Skeletal muscle cell (primary cell): ENCODE measurements at regions not wholly inside any gene's neighbourhood (a gene's known extent, or its start where the extent isn't known, plus 50 kb on each side); places are given as distances from the start of the nearest gene placed in this dataset.
"Not testable (repeated sequence)": the region's sequence is repeated elsewhere in the genome, so short reads cannot be mapped to it uniquely, and the experiment has no call there.

Source experiments
- DNase-seq: peaks from one replicate; pipeline ENCODE4 v3.0.0-alpha.2; 2010; ENCODE audit warnings: low read depth
- H3K4me3 ChIP-seq: 2 replicates; pipeline ENCODE4 v1.5.1; 2011; ENCODE audit warnings: low read depth, mild to moderate bottlenecking, control low read depth, low read length, moderate library complexity

DNA sequence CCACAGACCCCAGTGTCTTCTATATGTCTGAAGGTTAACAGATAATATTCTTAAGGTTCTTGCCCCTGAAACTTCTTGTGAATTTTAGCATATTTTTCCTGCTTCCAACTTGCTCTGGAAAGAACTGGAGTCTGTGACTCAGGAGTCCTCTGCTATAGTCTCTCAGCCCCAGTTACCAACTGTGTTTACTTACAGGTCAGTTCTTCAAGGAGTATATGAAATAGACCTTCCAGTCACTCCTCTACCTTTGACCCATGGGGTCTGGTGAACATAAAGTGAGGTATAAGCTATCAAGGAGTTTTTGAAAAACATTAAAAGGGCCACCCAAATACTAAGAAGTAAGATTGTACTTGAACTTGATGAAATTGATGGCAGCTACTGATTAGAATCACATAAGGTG lies 139.2 kb upstream of the ROPN1 start:
- H3K4me3 ChIP-seq, result no peak overlapping the region
- DNase-seq, result no peak

DNA sequence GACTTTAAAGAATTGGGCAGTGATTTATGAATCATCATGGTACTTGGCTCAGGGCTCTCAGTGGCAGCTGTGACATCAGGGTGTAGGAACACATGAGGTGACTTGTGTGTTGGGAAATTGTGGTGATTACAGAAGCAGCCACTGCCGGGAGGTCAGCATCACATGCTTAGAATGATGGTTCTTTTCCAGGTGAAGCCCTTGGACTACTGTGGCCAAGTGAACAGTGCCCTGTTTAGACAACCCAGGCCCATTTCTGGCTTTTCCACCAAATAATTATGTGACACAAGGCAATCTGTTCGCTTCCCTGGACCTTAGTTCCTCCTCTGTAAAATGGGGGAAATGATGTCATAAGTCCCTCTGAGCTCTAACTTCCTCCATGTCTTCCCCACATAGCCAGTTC lies 139.7 kb upstream of the ROPN1 start:
- no peak for DNase-seq
- no peak overlapping the region for H3K4me3 ChIP-seq

DNA sequence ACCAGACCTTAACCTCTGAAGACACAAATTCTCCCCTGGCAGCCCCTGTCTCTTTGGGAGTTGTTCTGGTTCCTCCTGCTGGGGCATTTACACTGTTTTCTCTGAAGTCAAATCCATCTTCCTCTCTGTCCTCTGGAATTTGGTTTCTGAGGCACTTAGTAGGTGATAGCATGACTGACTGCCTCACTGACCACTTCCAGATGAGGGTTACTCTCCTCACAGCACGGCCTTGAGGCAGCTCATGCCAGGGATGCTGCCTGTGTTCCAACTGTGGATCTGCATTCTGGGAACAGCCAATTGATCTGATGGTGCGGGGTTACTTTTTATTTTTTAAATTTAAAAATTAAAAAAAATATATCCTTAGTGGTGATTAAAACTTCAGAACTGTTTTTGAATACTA lies 140.9 kb upstream of the ROPN1 start:
- no peak overlapping the region for H3K4me3 ChIP-seq
- no peak for DNase-seq

DNA sequence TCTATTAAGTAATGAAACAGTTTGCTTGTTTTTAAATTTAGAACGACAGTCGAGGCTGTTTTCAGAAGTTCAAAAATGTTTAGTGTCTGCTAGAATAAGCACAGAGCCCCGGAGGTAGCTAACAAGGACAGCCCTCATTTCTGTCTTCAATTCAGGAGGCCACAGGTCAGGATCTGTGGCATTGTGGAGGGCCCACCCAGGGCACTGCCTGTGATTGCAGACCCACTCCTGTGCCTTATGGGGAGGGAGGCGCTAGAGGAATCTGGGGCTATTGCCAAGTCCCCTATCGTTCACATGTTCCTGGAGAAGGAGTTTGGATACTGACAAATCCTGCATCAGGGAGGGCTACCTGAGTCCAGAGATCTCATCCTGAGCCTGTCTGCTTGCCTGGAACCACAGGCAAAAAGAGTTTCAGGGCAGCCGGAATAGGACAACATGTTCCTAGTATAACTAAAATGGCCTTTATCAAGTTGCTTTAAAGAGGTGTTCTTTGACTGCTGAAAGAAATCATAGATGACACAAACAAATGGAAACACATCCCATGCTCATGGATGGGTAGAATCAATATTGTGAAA lies 141.5 kb upstream of the ROPN1 start:
- no peak overlapping the region for H3K4me3 ChIP-seq
- no peak for DNase-seq

DNA sequence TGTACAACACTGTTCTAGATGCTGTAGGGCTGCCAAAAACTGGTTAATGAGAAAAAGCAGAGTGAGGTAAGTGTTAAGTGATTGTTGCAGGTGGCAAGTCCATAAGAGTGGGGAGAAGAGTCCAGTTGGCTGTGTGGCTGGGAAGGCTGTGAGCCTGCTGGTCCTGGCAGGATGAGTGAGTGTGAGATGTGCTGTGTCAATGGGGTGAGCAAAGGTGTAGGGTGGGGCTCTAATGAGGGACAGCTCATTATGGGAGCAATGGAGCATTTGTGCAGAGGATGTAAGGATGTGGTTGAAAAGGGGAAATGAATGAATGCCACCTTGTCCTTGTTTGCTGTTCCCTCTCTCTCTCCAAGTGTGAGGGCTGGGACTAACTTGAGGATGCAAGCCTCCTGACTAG lies 145.3 kb upstream of the ROPN1 start:
- H3K4me3 ChIP-seq, result no peak overlapping the region
- DNase-seq, result no peak

DNA sequence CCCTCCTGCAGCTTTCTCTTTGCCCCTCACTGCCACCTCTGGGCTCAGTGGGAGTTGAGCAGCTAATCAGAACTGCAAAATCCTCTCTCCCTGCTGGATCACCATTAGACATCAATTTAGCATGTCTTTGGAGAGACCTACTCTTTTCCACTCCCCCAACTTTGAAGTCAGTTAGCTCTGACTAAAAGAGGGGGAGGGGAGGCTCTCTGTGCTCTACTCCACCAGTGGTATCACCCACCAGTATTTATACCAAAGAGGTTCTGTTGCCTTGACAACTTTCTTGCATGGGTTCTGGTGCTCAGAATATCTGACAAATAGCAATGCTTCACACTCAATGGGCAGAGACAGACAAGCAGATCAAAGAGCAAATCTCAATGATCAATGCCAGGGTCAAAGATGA lies 146.2 kb upstream of the ROPN1 start:
- DNase-seq, result no peak
- no peak overlapping the region for H3K4me3 ChIP-seq

DNA sequence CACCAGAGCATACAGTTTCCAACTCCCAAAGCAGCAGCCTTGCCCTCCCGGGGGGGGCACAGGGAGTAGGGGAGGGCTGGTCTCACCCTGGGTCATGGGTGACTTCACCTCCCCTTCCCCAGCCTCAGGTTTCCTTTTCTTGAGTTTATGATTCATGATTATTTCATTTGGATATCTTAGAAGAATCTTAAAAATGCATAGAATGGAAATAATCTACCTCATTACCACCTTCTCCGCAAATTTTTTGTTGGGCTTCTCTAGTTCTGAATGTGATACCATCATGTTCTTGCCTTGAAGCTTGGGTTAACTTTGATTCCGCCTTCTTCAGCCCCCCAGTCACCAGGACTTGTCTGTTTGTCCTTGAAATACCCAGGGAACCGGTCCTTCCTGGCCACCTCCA lies 148.8 kb upstream of the ROPN1 start:
- DNase-seq, result no peak
- no peak overlapping the region for H3K4me3 ChIP-seq

DNA sequence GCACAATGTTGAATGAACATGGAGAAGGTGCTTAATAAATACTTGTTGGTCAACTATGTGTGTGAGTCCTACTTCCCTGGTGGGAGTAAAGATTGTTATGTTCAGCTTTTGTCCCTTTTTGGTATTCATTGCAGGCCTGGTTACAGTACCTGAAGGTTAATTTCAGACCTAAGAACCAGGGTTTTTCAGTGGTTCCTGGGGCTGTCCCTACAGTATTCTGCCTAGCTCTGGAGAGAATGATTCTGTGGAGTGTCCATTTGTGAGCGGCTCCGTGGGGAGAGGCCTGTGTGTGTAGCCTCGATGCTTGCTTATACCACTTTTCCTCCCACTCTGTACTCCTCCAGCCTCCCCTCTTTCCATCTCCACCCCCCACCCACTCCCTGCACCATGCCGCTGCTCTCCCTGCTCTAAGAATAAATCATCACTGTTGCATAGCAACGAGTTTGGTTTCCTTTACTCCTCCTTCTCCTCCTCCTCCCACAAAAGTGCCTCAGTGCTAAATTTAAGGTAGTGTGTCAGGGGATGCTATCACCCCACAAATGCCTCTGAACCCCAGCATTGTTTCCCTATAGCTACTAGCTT lies 150.6 kb upstream of the ROPN1 start:
- no peak for DNase-seq
- no peak overlapping the region for H3K4me3 ChIP-seq

DNA sequence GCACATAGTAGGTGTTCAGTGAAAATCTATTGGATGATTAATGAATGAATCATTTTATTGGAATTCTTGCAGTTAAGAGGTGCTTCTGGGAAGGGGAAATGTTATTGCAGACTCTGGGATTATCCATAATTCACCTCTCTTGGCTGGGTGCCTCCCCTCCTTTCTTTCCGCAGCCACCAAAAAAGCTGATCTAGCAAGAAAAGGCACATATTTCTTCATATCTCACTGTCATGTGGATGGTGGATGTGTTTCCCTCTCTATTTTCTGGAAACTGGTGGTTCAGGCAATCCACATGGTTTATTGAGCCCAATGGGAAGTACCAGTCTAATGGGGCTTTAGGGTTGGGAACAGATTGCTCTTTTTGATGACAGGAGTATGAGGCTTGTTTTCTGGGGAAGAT lies 151.1 kb upstream of the ROPN1 start:
- no peak for DNase-seq

DNA sequence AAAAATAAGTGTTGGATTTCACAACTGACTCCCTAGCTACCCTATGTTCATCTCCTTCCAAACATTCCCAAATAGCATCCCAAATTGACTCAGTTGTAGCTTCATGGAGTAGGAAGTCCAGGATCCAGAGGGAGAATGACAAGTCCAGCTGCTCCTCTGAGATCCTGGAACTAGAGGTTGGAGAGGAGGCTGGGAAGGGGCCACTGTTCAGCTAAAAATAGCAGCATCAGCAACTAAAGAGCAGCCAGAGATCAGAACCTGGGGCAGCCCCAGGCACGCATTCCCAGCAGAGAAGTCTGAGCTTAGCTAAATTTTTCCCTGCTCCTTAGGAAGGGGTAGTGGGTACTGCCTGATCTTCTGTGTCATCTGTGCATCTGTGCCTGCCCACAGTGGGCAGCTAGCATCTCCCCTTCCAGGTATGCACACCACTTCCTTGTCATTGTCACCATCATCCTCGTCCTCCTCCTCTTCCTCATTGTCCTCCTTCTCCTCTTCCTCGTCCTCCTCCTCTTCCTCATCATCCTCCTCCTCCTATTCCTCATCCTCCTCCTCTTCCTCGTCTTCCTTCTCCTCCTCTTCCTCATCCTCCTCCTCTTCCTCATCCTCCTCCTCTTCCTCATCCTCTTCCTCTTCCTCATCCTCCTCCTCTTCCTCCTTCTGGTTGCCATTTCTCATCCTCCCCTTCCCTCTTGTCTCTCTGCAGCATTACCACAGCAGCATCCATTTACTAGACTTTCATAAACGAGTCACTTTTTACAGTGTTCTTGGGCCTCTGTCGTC lies 152.3 kb upstream of the ROPN1 start:
- H3K4me3 ChIP-seq, result no peak overlapping the region
- no peak for DNase-seq

More for the DNA sequence above, 151.1 kb upstream of the ROPN1 start:
- no peak overlapping the region for H3K4me3 ChIP-seq

DNA sequence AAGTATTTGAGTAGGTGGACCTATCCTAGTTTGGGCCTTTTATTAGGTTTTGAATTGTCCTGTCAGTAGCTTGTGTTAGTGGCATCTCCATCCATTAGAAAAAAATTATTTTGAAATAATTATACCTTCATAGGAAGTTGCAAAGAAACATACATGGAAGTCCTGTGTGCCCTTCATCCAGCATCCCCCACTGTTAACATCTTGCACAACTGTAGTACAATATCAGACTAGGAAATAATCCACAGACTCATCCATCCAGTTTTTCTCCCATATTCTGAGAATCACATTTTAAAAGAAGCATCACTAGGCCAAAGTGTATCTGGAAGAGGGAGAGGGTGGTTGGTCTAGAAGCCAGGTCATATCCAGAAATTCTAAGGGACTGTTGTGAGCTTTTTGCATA lies 155.5 kb upstream of the ROPN1 start:
- no peak for DNase-seq
- H3K4me3 ChIP-seq, result no peak overlapping the region

DNA sequence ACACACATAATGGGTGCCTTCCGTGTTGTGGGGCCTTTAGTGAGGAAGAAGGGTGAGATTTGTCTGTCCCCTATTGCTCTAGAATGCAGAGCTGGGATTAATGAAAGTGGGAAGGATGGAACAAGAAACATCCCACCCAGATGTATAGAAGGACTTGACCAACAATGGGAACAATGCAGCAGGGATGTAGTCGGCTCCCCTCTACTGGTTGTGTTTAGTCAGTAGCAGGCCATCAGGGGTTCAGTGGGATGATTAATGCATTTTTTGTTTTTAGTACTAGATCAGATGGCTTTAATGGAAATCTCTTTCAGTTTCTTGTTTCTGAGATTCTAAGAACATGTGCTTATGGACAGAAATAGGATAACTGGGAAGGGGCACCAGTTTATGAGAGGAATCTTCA lies 156.0 kb upstream of the ROPN1 start:
- no peak for DNase-seq
- no peak overlapping the region for H3K4me3 ChIP-seq

DNA sequence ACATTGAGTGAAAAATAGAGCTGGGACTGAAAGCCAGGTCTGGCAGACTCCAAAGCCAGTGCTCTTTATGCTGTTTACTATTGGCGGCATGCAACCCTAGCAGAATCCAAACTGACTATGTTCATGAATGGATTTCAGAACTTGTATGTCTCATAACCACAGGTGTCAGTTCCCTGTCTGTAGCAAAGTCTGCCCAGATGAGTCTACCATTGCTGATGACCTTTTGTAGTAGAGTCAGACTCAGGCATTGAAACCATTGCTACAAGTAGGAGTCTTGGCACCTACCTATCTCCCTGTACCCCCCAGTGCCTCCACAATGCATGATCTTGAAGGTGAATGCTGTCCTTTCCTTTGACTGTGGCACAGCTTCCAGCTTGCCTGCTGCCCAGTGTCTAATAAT lies 157.2 kb upstream of the ROPN1 start:
- no peak for DNase-seq
- H3K4me3 ChIP-seq, result no peak overlapping the region

DNA sequence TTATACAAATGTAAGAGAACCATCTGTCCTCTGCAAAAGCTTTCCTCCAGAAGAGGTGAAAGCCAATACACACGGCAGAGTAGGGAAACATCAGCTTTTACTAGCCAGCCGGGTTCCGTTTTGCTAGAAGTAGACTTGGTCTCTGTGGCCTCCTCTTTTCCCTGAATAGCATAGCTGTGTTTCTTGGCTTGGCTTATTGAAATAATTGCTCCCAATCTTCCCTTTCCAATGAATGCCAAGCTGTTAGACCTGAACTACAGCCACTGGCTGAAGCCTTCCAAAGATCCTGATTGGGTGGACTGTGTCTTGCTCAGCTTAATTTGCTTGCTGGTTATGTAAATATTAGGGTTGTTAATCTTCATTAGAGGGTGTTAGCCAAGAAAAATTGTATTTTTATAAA lies 157.8 kb upstream of the ROPN1 start:
- H3K4me3 ChIP-seq, result no peak overlapping the region
- no peak for DNase-seq

DNA sequence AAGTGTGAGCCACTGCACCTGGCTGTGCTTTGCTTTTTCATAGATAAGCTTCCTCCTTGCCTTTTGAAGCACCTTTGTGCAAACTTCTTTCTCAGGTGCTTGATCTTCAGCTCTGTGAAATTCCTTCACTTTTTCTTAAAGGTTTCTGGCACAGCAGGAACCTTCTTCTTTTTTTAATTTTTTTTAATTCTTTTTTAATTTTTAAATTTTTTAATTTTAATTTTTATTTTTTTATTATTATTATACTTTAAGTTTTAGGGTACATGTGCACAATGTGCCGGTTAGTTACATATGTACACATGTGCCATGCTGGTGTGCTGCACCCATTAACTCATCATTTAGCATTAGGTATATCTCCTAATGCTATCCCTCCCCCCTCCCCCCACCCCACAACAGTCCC lies 161.0 kb upstream of the ROPN1 start:
- H3K4me3 ChIP-seq, DNase-seq: not testable (repeated sequence)

DNA sequence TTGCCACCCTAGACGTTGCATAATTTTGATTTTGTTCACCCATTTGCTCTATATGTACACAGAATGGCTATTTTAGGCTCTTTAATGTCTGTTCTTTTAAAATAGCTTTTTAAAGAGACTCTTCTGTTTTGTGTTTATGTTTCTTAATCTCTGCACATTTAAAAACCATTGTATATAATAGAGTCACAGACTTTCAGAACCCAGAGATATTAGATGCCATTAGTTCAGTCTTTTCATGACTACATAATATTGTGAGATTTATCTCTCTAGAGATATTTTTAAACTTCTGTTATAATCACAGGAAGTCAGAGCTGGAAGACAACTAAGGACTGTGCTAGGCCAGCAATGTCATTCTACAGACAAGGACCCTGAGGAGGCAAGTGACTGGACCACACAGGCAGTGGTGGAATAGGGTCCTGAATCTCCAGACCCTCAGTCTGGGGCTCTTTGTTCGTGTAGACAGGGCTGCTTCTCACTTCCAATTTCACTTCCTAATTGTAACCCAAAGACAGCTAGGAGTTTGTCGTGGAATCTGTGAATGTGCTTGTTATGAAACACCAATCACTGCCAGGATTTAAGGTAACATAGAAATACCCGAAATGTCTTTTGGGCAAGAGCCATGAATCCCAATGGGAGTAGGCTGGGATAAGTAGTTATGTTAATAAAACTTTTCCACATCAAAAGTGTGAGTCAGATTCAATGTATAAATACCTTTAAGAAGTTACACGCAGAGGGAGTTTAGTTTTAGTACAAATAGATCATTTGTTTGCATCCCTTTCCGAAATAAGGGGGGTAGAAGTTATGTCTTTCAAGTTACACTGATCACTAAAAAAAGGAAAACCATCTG lies 165.2 kb upstream of the ROPN1 start:
- H3K4me3 ChIP-seq, result no peak overlapping the region
- DNase-seq, result no peak

DNA sequence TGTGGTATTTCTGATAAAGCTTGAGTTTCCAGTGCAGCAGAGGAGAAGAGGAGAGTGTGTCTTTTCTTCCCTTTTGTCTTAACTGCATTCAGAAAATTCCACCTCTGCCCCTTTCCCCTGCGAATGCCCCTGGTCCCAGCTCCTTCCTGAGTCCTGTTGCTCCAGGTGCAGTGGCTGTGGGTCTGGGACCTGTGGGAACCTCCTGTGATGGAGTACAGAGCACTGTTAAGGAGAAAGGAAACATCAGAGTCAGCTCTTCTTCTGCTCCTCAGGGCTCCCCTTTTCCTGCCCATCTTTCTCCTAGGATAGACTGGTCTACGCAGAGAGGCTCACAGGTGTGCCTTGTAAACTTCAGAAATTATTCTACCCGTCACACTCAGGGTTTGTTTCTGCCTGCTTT lies 165.8 kb upstream of the ROPN1 start:
- no peak overlapping the region for H3K4me3 ChIP-seq
- DNase-seq, result no peak

DNA sequence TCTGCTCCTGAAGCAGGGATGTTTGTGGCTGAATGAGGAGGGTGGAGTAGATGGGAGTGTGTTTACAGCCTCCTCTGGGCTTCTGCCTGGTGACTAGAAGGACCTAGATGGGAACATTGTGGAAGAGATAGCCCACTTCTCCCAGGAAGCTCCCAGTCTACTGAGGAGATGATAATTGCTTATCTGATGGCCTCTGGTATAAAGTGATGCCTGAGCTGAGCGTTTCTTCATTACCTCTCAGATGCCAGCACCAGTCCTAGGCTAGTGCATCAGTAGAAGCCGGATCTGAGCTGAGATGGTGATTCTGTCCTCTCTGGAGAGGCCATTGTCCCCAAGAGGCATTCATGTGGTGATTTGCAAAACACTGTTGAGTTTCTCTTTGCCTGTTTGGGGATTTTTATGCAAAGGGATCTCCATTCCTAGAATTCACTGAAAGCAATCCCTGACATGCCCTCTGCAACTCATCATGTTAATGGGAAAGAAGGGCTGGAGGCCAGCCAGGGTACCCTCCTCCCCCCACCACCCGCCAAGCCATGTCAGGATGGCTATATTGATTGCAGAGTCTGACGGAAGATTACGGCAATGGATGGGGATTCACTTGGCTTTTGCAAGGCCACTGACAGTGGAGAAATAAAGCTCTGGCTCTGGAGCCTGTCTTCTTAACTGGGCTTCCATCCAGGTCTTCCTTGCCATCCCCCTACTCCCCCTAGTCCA lies 166.4 kb upstream of the ROPN1 start:
- H3K4me3 ChIP-seq, result no peak overlapping the region
- DNase-seq, result no peak

DNA sequence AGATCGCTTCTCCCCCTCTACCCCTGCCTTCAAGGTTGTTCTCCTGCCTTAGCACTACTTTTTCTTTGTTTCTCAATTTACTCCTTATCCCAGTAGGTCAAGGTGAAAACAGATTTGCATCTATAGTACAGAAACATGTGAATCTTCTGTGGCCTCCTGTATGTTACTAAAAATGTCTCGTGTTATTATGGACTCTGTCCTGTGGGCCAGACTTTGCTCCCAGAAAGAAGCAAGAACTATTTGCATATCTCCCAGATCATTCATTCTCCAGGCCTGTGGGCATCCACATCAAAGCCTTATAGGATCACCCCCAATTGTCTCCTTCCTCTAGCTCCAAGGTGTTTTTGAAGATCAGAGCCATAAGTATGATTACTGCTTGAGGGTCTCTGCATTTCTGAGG lies 169.5 kb upstream of the ROPN1 start:
- no peak overlapping the region for H3K4me3 ChIP-seq
- DNase-seq, result no peak

DNA sequence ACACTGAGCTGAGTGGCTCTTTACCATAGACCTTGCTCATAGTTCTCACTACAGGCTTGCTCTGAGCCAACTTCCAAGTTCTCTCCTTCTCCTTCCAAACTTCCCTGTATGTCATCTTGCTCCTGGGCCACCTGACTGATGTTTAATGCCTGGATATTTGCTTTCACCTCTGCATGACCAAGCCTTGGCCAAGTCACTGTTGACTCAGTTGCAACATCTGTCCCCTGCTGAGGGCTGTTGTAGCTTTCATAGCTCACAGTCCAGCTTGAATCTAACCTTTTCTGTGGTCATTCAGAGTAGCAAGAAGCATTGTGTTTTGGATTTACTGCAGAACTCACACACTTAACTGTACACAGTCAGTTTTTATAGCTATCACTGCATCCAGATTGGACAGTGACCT lies 171.8 kb upstream of the ROPN1 start:
- no peak for DNase-seq
- no peak overlapping the region for H3K4me3 ChIP-seq
